BJ (cell line): ENCODE measurements at regions not wholly inside any gene's neighbourhood (a gene's known extent, or its start where the extent isn't known, plus 50 kb on each side); places are given as distances from the start of the nearest gene placed in this dataset.
A peak's percentile ranks its signal among the peaks of the same experiment; 100 is the strongest.

Source experiments
- CTCF ChIA-PET: fragments of 350-600 bp; formaldehyde crosslinking; extraction: SDS; loops from one replicate; lab custom pipeline; 2021; ENCODE audit warnings: antibody characterized with exemption, inconsistent platforms; lab: Yijun Ruan, JAX
- POLR2A ChIA-PET: fragments of 300-600 bp; sonication (Branson Sonifier 250); formaldehyde crosslinking; extraction: SDS; loops from one replicate; lab custom pipeline; 2021; ENCODE audit warnings: antibody characterized with exemption; lab: Charles Lee
- DNase-seq: peaks from one replicate; pipeline ENCODE4 v3.0.0-alpha.2; 2011; ENCODE audit warnings: low read depth
- H3K27me3 ChIP-seq: 2 replicates; pipeline ENCODE4 v1.6.0; 2011; ENCODE audit warnings: low read length; ENCODE audit not compliant: control insufficient read depth, insufficient read depth
- H3K36me3 ChIP-seq: 2 replicates; pipeline ENCODE4 v1.5.1; 2011; ENCODE audit warnings: low read length; ENCODE audit not compliant: control insufficient read depth, insufficient read depth
- H3K4me3 ChIP-seq: 2 replicates; pipeline ENCODE4 v1.5.1; 2011; ENCODE audit warnings: low read depth, mild to moderate bottlenecking, control low read depth, low read length
- TF ChIP-seq, protein P1 (sequence below): IDR thresholded peaks from 2 replicates; pipeline ENCODE4 v1.5.1; 2011; ENCODE audit warnings: low read depth, mild to moderate bottlenecking, control low read depth, inconsistent platforms, low read length, moderate library complexity; ENCODE audit not compliant: insufficient read depth

DNA sequence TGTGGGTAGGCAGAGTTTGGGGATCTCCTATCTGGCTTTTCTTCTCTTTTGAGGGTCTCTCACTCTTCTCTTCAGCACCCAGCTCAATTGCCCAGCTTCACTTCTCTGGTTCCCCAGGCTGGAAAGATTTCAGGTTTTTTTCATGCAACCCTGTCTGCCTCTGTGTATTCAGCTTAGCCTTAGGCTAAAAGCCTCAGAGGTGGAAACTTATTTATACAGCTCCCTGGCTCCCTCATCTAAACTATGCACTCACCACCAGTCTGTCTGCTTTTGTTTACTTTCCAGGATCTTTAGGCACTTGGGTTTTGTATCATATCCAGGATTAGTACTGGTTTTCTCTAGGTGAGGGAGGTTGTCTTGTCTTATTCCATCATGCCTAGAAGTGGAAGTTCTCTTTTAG lies 540.2 kb upstream of the TRPC7 start:
- H3K36me3 ChIP-seq: no peaks in the 10 kb centered on the region
- no peak for DNase-seq
- TF ChIP-seq, protein P1, sequence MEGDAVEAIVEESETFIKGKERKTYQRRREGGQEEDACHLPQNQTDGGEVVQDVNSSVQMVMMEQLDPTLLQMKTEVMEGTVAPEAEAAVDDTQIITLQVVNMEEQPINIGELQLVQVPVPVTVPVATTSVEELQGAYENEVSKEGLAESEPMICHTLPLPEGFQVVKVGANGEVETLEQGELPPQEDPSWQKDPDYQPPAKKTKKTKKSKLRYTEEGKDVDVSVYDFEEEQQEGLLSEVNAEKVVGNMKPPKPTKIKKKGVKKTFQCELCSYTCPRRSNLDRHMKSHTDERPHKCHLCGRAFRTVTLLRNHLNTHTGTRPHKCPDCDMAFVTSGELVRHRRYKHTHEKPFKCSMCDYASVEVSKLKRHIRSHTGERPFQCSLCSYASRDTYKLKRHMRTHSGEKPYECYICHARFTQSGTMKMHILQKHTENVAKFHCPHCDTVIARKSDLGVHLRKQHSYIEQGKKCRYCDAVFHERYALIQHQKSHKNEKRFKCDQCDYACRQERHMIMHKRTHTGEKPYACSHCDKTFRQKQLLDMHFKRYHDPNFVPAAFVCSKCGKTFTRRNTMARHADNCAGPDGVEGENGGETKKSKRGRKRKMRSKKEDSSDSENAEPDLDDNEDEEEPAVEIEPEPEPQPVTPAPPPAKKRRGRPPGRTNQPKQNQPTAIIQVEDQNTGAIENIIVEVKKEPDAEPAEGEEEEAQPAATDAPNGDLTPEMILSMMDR: no peak
- POLR2A ChIA-PET: no interaction called here
- CTCF ChIA-PET: interaction anchor here (0.5 to 0.9 kb wide), 2 partner anchors 17 to 64 kb away, joined by 3 read pairs; no protein-coding TSS in a partner anchor
- no peak overlapping the region for H3K4me3 ChIP-seq
- 0 out of 2 replicates have a peak, but pooled peaks cover 1% of the 10 kb centered on the region for H3K27me3 ChIP-seq

DNA sequence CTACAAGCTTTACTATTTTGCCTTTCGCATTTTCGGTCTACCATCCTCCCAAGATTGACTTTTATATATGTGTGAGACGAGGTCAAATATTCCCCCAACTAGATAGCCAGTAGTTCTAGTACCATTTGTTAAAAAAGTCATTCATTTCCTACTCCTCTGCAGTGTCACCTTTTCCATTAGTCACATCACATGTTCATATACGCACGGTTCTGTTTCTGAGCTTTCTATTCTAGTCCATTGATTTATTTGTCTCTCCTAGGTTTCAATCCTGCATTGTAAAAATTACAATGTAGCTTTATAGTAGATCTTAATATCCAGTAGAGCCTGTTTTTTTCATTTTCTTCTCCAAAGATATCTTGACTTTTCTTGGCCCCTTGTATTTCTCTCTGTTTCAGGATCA lies 528.7 kb upstream of the TRPC7 start:
- no peak for DNase-seq
- TF ChIP-seq, protein P1: no peak
- H3K36me3 ChIP-seq: no peaks in the 10 kb centered on the region
- no peaks in the 10 kb centered on the region for H3K27me3 ChIP-seq
- ChIA-PET POLR2A (no interaction called here), CTCF (no interaction called here)
- H3K4me3 ChIP-seq: no peak overlapping the region

DNA sequence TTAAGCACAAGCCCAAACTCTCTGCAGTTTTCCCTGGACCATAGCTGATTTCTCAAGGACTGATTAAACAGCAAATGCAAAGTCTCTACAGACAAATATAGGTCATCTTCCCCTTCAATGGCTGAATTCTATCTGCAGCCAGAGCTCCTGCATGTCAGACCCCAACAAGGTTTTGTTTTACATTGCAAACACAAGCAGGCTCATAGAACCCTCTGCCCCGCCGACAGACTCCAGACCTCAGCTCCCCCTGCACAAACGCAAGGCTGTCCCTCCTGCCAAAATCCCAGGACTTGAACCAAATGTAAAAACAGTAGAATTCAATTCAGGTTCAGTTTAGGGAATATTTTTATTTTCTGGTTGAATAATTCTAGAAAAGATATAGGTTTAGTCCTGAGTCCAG lies 526.7 kb upstream of the TRPC7 start:
- CTCF ChIA-PET: interaction anchor here (0.6 to 1.4 kb wide), 3 partner anchors 13 to 250 kb away, joined by 3 to 7 read pairs (median 3); no protein-coding TSS in a partner anchor
- POLR2A ChIA-PET: no interaction called here
- H3K4me3 ChIP-seq: no peak overlapping the region

DNA sequence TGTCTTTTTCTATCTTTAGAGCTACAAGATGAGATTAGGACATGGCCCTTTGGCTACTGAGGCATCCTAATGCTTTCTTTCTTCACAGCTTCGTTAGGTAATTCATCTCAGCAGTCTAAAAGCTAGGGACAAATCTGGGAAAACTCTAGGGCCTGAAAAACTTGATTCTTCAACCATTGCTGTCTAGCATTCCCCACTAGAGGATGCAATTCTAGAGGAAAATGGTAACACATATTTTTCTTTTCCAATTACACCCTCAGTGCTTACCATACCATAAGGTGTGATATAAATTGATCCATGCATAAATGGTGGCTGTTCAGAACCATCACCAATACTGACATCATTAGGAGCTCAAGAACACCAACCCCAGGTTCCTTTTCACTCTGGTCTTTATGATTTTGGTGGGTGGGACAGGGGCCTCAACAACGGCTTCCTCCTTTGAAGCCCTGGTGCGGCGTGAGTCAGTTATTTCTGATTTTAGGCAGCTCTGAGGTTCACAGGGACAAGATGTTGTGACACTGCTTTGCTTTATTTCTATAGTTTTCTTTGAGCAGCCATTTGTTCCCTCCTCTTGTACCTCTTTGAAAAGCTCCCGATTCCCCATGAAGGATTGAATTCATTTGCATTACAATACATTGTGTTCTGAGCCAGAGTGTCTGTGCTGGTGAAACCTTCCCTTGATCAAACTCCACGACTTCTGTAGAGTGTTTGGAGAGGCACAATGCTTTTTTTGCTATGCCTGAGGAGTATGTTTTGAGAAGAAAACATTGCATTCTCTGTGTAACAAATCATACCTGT lies 526.0 kb upstream of the TRPC7 start:
- peaks cover 2% of the 10 kb centered on the region; the same call in 1 of the 2 replicates for H3K27me3 ChIP-seq
- DNase-seq: no peak
- ChIA-PET POLR2A (no interaction called here), CTCF (interaction anchor here (0.6 to 1.4 kb wide), 4 partner anchors 12 to 328 kb away, joined by 3 to 7 read pairs (median 4); no protein-coding TSS in a partner anchor)
- H3K36me3 ChIP-seq: no peaks in the 10 kb centered on the region
- TF ChIP-seq, protein P1: peak; percentile 21; the same call in 1 of the 2 replicates
- H3K4me3 ChIP-seq: no peak overlapping the region

More for the DNA sequence above, 526.7 kb upstream of the TRPC7 start:
- no peaks in the 10 kb centered on the region for H3K36me3 ChIP-seq
- TF ChIP-seq, protein P1: no peak
- no peak for DNase-seq
- H3K27me3 ChIP-seq: peaks cover 2% of the 10 kb centered on the region; the same call in 1 of the 2 replicates

DNA sequence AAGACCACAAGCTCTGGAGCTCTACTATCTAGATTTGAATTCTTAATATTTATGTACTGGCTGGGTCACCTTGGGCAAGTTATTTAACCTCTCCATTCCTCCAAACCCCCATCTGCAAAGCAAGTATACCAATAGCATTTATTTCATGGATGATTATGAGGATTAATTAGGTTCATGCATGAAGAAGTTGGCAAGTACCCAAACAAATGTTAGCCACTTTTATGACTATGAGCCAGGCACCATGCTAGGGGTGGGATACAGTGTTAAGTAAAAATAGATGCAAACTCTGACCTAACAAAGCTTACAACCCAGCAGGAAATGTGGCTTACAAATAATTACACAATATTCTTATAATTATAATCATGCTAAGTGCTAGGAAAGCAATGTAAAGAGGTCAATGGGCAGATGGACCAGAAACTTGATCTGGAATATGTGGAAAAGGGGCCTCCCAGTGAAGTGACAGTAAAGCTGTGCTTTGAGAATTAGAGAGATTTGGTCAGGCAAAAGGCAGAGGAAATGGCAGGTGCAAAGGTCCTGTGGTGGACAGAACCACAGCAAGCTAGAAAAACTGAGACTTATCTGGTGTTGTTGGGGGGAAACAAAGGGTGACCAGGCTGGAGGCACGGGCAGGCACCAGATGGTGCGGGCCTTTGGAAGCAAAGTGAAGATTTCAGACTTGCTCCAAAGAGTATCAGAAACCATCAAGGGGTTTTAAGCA lies 525.2 kb upstream of the TRPC7 start:
- TF ChIP-seq, protein P1: no peak
- H3K36me3 ChIP-seq: no peaks in the 10 kb centered on the region
- H3K4me3 ChIP-seq: no peak overlapping the region
- H3K27me3 ChIP-seq: peaks cover 2% of the 10 kb centered on the region; the same call in 1 of the 2 replicates
- ChIA-PET POLR2A (no interaction called here), CTCF (interaction anchor here (1.0 kb wide), 1 partner anchor 328 kb away, joined by 5 read pairs; no protein-coding TSS in a partner anchor)
- no peak for DNase-seq
